ENCODE measurements at regions not wholly inside any gene's neighbourhood (a gene's known extent, or its start where the extent isn't known, plus 50 kb on each side); places are given as distances from the start of the nearest gene placed in this dataset.
A peak's percentile ranks its signal among the peaks of the same experiment; 100 is the strongest.

DNA sequence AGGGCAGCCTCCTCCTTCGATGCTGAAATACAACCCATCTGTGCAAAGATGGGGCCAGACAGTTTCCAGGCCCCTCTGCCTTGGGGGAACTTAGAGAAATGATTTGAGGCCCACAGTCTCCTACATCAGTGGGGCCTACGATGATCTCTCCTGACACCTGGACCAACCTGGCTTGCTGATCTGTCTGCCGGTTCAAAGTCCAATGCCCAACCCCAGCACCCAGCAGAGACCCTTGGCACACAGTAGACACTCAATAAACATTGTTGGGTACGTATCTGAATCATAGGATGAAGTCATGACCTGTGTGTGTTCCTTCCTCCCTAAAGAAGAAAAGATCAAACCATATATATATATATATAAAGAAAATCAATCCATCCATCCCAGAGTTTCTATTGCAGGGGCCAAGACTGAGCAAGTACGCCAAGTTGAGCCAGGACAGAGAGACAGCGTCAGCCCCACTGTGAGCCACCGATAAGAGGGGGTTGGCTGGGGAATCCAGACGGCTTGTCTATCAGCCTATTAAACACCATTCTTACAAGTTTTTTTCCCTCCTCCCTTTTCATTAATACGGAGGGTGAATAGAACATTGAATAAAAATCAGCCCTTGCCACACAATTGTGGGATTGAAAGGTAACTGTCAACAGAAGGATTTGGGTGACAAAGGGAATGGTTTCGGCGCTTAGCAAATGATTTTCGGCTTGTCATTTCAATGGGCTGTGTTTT is 244.1 kb downstream of the MN1 start:
- no peak for DNase-seq

- DNase-seq = no peak
Observed at GRCh38 chr22:27558658-27559371, 242.7 kb downstream of the MN1 start.

- DNase-seq = no peak
Observed at GRCh38 chr22:27560781-27561180, 240.8 kb downstream of the MN1 start.

DNA sequence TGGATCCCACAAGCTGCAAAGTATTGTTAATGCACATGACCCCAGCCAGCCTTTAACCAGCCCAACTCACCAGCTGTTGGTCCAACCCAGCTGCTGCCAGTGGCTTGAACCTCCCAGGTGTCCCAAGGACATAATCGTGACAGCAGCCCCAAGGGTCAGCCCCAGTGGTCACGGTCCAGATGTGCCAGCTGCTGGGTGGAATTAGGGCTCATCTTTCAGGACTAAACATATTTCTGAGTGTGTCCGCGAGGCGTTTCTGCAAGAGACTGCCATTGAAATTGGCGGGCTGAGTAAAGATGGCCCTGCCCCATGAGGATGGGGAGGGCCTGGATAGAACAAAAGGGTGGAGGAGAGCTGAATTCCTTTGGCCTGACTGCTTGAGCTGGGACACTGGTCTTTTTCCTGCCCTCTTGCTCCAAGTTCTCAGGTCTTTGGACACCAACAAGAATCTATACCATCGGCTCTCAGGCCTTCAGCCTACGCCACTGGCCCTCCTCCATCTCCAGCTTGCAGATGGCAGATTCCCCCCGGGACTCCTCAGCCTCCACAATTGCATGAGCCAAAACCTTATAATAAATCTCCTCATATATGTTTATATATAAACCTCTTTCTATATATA is 240.2 kb downstream of the MN1 start:
- DNase-seq = no peak

- DNase-seq = no peak
Observed at GRCh38 chr22:27564806-27565205, 236.8 kb downstream of the MN1 start.

GRCh38 chr22:27566602-27567001 is 235.0 kb downstream of the MN1 start:
- DNase-seq = no peak

GRCh38 chr22:27568265-27568664 is 233.3 kb downstream of the MN1 start:
- DNase-seq = no peak

DNA sequence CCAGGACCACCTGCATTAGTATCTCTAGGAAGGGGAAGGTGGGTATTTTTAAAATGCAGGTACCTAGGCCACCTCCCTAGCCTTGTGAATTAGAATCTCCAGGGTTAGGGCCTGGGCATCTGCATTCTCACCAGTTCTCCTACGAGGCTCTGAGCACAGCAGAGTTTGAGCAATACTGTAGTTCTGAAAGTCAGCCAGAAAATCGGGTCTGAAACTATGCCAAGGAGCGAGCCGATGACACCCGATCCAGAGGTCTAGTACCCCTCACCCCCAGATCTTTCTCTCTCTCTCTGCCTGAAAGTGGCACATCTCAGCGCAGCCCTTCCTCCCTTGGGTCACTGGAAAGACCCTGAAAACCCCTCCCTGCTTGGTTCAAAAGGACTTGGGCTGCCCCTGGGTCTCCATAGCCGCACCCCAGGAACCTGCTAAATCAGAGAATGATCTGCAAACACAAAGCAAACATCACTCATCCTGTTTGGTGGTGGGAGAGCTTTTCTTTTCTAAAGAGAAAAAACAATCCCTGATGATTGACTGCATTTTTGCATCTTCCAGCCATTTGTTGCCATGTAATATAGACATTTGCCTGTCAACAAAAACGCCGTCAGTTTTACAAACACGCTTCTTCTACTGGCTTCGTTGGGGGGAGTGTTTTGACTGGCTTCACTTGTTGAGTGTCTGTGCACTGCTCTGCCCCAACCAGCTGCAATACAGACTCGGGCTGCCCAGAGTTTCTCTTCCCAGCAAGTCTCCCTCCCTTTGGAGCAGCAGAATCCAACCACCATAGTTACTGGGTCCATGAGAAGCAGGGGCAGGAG is 229.9 kb downstream of the MN1 start:
- no peak for DNase-seq

- no peak for DNase-seq
Observed at GRCh38 chr22:27572278-27572666, 229.3 kb downstream of the MN1 start.

DNA sequence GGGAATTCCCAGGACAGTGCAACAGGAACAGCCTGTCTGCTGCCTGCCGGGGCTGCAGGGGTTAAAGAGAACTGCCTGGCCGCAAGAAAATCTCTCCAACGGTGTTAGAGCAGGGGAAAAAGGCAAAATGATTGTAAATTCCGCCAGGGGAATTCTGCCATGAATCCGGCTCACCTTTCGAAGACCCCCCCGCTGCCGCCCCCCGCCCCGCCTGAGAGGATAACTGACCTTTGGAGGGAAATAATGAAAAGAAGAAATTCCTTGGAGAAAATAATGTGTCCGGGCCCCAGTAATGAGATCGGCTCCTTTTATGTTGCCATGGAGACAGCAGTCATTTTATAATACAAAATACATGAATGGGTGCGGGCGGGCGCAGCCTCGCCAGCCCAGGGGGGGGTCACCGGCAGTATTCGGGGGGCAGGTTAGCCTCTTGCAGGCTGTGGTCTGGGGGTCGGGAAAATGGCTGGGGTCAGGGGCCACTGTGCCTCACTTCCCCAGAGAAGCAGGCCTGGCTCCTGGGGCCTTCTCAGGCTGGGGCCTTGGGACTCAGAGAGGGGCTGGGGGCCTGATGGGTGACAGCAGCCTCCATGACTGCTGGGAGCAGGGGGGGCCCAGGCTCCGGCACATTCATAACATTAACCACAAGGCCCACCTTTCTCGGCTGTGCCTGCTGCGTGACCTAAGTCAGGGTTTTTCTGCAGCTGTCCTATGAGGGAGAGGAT is 228.1 kb downstream of the MN1 start:
- no peak for DNase-seq

DNA sequence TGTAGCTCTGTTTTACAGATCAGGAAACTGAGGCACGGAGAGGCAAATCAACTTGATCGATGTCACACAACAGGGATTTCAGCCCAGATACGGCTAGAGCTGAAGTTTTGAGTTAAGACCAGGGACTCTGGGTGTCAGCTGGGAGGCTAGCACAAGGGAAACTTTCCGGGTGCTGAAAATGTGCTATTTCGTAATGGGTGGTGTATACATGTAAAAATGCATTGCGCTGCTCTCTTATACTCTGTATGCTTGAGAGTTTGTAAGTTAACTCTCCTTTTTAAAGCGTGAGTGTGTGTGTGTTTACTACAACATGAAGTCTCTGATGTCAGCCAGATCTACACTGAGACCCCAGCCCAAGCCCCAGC is 227.6 kb downstream of the MN1 start:
- DNase-seq = no peak

DNA sequence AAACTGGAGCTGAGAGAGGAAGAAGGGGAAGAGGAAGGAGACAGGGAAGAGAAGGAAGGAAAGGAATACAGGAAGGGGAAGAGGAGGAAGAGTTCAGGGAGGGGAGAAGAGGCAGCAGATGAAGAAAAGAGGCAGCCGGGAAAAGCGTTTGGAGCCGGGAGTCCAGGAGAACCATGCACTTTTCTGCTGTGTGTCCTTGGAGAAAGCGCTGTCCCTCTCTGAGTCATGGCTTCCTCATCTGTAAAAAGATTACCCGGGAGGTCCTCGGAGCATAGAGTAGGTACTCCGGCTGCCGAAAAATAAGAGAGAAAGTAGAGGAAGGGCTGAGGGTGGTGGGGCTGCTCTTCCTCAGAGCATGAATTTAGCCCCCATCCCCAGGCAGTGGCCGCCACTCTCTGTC is 226.9 kb downstream of the MN1 start:
- DNase-seq = no peak

- no peak for DNase-seq
Observed at GRCh38 chr22:27575348-27575747, 226.2 kb downstream of the MN1 start.

DNA sequence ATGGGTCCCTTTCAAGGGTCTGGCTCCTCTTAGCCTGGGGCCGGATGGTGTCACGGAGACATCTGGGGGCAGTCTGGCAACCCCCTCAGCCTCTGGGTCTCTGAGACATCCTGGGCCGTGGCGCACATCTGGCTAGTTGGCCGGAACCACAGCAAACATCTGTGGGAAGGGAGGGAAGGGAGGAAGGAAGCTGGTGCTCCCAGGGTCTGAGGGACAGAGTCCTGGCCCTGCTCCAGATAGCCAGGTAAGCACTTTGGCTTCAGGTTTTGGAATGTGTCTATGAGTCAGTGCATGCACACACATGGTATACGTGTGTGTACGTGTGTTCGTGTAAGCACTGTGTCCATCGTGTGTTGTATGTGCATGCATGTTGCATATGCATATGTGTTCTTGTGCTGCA is 225.1 kb downstream of the MN1 start:
- no peak for DNase-seq

DNA sequence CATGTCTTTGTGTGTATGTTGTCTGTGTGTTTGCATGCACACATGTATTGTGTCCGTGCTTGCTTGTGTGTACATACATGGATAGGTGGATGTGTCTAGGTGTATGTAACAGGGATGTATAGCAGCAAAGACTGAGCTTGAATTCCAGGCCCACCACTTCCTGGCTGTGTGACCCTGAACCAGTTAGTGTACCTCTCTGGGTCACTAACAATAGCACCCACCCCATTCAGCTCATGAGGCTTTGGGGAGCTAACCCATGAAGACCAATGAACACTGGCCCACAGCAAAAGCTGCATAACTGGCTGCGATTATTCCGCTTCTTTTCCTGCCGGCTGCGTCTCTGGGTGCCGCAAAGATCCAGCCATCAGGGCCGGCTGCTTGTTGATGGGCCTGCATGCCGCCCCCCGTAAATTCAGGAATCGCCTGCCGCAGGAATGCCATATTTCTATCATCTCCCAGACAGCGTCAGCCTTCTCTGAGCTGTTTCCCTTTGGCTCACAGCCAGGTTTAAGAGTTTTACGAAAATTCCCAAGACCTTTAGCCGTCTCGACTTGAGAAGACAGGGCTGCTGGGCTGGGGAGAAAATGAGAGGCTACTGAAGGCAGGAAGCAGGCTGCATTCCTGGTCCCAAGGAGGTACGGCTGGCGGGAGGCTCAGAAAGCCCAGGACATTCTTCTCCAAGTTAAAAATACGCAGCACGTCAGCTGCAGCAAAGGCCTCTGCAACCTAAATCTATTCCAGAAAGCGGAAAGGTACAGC is 224.6 kb downstream of the MN1 start:
- DNase-seq = no peak

DNA sequence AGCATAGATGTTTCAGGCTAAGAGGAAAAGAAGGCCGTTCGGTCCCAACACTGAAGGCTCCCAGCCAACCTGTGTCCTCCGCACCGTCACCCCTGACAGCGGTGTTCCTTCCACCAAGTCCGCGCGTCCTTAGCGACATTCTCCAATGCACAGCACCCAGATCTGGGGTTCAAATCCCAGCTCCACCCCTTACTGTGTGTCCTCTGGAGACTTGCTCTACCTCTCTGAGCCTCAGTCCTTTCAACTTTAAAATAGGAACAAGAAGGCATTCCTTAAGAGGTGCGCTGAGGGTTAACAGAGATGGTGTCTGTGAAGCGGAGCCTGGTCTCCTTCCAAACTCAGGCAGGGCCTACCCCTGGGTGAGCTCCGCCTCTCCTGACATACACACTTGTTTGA is 224.0 kb downstream of the MN1 start:
- no peak for DNase-seq

DNA sequence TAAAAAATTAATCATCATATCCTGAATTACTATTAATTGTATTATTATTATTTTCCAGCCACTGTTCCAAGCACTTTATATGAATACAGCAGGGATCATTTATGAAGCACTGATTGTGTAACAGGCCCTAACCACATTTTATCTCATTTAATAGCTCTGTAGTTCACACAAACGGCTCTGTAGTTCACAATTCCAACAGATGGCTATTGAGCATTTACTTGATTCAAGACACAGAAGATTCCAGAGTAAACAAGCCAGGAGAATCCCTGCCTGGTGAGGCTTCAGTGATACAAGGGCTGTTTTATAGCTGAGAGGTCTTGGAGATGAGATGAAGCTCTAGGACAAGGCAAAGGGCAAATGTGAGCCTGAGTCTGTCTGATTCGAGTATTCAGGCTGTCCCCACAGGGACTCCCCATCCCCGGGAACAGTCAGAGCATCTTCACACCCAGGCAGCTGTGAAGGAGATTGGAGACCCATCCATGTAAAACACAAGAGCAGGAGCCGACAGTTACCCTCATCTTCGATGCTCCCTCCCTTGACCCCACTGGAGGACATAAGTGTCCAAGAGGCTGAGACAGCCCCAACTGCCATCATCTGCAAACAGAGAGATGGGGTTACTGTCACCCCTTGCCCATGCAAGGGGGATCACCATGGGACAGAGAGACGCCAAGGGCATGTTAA is 222.5 kb downstream of the MN1 start:
- DNase-seq = no peak

- DNase-seq = peak; percentile 3
Observed at GRCh38 chr22:27580311-27580897, 221.2 kb downstream of the MN1 start.

DNA sequence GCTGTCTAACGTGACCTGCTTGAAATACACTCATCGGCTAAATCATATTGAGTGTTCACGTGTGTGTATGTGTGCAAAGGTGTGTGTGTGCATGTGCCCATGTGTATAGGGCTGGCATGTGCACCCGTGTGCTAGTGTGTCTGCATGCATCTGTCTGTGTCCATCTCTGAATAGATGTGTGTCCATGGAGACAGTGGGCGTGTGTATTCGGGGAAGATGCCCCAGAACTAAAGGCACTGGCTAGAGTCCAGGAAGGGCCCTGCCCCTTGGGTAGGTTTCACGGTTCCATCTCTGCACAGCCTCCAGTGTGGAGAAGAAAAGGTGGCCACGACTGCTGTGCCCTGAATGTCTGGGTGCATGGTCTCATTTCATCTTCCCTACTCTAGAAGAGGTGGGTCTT is 220.3 kb downstream of the MN1 start:
- DNase-seq = no peak

GRCh38 chr22:27581688-27582087 is 219.9 kb downstream of the MN1 start:
- no peak for DNase-seq

DNA sequence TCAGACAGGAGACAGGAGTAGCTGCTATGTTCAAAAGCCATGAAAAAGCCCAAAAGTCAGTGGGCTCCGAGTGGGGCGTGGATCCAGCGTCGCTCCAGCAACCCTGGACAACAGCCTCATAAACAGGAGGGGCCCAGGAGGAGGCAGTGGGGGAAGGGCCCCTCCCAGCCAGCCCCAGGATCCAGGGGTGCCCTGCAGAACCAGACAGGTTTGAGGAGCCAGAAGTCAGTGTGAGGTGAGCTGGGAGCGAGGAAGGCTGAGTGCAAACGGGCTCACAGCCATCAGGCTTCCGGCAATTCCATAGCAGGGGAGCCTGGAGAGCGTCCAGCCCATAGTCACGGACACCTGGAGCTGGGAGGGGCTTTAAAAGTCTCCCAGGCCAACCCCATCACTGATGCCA is 217.7 kb downstream of the MN1 start:
- DNase-seq = no peak
